A549 (cell line): ENCODE measurements at regions not wholly inside any gene's neighbourhood (a gene's known extent, or its start where the extent isn't known, plus 50 kb on each side); places are given as distances from the start of the nearest gene placed in this dataset.

Experiments used
- EHMT2 ChIP-seq: fragments of 200-600 bp; sonication (generic); IDR thresholded peaks from 2 replicates; pipeline ENCODE4 v1.6.1; 2016; ENCODE audit warnings: antibody characterized with exemption, low read depth, mild to moderate bottlenecking, moderate library complexity
- HOXA7 ChIP-seq: fragments of 250-450 bp; sonication (Bioruptor Pico); IDR thresholded peaks from 2 replicates; pipeline ENCODE4 v1.5.0; 2020; ENCODE audit warnings: mild to moderate bottlenecking, moderate library complexity
- NR3C1 ChIP-seq: fragments of >200 bp; sonication (Bioruptor Twin); formaldehyde crosslinking; IDR thresholded peaks from 3 replicates; pipeline ENCODE4 v1.6.1; 2017
- POLR2A ChIP-seq: IDR thresholded peaks from 2 replicates; pipeline ENCODE4 v1.6.1; 2012; ENCODE audit warnings: mild to moderate bottlenecking, low read length
- ZFP36 ChIP-seq: fragments of 450-650 bp; IDR thresholded peaks from 2 replicates; pipeline ENCODE4 v1.6.1; 2014; ENCODE audit warnings: borderline replicate concordance; ENCODE audit not compliant: partially characterized antibody
- TF ChIP-seq, protein P1 (sequence below): fragments of >200 bp; sonication (Bioruptor Twin); formaldehyde crosslinking; IDR thresholded peaks from 3 replicates; pipeline ENCODE4 v1.5.1; 2016

DNA sequence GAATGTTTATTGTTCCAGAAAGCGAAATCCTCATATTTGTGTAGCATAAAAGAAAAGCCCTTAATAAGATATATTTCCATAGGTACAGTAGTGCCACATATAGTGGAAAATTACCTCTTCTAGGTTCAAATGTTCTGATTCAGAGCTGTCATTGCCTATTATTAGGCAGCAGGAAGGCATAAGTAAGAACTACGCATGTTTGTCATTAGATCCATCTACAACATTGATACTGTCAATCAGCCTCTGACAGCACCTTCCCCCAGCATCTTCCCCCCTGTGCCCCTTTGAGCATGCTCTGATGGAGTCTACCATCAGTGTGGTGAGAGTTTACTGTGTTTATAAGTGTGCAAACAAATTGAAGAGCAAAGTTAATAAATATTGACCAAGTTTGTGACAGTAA lies 816.1 kb downstream of the TLE4 start:
- no peak for TF ChIP-seq ZFP36
- TF ChIP-seq, protein P1, sequence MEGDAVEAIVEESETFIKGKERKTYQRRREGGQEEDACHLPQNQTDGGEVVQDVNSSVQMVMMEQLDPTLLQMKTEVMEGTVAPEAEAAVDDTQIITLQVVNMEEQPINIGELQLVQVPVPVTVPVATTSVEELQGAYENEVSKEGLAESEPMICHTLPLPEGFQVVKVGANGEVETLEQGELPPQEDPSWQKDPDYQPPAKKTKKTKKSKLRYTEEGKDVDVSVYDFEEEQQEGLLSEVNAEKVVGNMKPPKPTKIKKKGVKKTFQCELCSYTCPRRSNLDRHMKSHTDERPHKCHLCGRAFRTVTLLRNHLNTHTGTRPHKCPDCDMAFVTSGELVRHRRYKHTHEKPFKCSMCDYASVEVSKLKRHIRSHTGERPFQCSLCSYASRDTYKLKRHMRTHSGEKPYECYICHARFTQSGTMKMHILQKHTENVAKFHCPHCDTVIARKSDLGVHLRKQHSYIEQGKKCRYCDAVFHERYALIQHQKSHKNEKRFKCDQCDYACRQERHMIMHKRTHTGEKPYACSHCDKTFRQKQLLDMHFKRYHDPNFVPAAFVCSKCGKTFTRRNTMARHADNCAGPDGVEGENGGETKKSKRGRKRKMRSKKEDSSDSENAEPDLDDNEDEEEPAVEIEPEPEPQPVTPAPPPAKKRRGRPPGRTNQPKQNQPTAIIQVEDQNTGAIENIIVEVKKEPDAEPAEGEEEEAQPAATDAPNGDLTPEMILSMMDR = no peak
- no peak for TF ChIP-seq EHMT2
- TF ChIP-seq NR3C1 = no peak
- TF ChIP-seq POLR2A = no peak
- no peak for TF ChIP-seq HOXA7 (CRISPR knock-in tag)
